ENCODE measurements at regions not wholly inside any gene's neighbourhood (a gene's known extent, or its start where the extent isn't known, plus 50 kb on each side); places are given as distances from the start of the nearest gene placed in this dataset.
A peak's percentile ranks its signal among the peaks of the same experiment; 100 is the strongest.

DNA sequence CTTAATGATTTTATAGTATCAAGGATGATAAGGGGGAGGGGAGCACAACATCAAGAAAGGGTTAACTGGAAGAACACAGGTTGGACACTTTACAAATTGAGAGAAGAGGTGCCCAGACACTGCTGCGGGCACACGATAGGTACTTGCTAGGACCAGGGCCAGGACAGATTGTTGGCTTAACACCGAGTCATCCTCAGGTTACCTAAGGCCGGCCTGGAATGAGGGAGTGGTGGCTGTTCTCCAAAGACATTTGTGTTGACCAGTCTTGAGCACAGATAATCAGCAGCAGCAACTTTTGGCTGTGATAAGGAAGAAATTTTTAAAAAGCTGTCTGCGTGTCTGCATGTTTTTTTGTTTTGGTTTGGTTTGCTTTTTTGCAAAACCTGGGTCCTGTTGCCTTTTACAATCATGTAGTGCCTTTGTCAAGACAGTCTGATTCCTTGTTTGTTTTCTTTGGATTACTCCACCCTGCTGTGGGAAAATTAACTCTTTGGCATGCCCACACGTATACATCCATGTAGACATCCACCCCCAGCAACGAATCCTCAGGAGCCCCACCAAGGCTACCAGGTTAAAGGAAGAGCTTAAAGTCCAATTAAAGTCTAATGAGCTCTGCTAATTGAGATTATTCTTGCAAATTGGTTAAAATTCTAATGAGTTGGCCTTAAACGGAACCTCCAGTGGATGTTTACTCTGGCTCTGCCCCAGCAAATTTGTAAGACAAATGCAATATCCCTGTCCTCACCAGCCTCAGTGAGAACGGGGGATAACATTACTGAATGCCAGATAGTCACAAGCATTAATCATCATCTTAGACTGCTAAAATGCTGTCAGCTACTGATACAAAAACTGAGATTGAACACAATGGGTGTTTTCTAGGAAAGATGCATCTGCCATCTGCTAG, 382.3 kb downstream of the ACTL7B start (continued):
- TF ChIP-seq, protein P1, sequence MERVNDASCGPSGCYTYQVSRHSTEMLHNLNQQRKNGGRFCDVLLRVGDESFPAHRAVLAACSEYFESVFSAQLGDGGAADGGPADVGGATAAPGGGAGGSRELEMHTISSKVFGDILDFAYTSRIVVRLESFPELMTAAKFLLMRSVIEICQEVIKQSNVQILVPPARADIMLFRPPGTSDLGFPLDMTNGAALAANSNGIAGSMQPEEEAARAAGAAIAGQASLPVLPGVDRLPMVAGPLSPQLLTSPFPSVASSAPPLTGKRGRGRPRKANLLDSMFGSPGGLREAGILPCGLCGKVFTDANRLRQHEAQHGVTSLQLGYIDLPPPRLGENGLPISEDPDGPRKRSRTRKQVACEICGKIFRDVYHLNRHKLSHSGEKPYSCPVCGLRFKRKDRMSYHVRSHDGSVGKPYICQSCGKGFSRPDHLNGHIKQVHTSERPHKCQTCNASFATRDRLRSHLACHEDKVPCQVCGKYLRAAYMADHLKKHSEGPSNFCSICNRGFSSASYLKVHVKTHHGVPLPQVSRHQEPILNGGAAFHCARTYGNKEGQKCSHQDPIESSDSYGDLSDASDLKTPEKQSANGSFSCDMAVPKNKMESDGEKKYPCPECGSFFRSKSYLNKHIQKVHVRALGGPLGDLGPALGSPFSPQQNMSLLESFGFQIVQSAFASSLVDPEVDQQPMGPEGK (tag by site-specific recombination; IDR thresholded peaks at IDR 0.05), result peak; percentile 64
- TF ChIP-seq HOXC10 (CRISPR knock-in tag; IDR thresholded peaks at IDR 0.05), result no peak
- no peak for TF ChIP-seq ZNF677 (tag by site-specific recombination; IDR thresholded peaks at IDR 0.05)
- no peak for TF ChIP-seq ZNF350 (tag by site-specific recombination; IDR thresholded peaks at IDR 0.05)
- TF ChIP-seq ZNF600 (tag by site-specific recombination; IDR thresholded peaks at IDR 0.05), result no peak
- no peak for TF ChIP-seq ZNF416 (tag by site-specific recombination; IDR thresholded peaks at IDR 0.05)
- peak; percentile 50 for TF ChIP-seq KLF8 (tag by site-specific recombination; IDR thresholded peaks at IDR 0.05)
- no peak for TF ChIP-seq ZNF549 (tag by site-specific recombination; IDR thresholded peaks at IDR 0.05)
- no peak for TF ChIP-seq PRDM1 (tag by site-specific recombination; IDR thresholded peaks at IDR 0.05)
- TF ChIP-seq ZNF560 (tag by site-specific recombination; IDR thresholded peaks at IDR 0.05; ENCODE audit: borderline replicate concordance), result no peak
- TF ChIP-seq ZNF658 (tag by site-specific recombination; IDR thresholded peaks at IDR 0.05), result no peak
- TF ChIP-seq, protein P2, sequence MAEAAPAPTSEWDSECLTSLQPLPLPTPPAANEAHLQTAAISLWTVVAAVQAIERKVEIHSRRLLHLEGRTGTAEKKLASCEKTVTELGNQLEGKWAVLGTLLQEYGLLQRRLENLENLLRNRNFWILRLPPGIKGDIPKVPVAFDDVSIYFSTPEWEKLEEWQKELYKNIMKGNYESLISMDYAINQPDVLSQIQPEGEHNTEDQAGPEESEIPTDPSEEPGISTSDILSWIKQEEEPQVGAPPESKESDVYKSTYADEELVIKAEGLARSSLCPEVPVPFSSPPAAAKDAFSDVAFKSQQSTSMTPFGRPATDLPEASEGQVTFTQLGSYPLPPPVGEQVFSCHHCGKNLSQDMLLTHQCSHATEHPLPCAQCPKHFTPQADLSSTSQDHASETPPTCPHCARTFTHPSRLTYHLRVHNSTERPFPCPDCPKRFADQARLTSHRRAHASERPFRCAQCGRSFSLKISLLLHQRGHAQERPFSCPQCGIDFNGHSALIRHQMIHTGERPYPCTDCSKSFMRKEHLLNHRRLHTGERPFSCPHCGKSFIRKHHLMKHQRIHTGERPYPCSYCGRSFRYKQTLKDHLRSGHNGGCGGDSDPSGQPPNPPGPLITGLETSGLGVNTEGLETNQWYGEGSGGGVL (tag by site-specific recombination; IDR thresholded peaks at IDR 0.05), result peak; percentile 12; the same call in 1 of the 2 replicates
- peak; percentile 83 for TF ChIP-seq SP7 (tag by site-specific recombination; IDR thresholded peaks at IDR 0.05)
- TF ChIP-seq HOXD13 (CRISPR knock-in tag; IDR thresholded peaks at IDR 0.05; ENCODE audit: borderline replicate concordance), result no peak
- TF ChIP-seq ZSCAN30 (tag by site-specific recombination; IDR thresholded peaks at IDR 0.05), result no peak
- peak; percentile 17; the same call in 1 of the 2 replicates for TF ChIP-seq ZBTB8A (tag by site-specific recombination; IDR thresholded peaks at IDR 0.05)
- no peak; the same call in 1 of the 2 replicates for TF ChIP-seq ZSCAN23 (tag by site-specific recombination; IDR thresholded peaks at IDR 0.05)
- no peak for TF ChIP-seq ZNF138 (tag by site-specific recombination; IDR thresholded peaks at IDR 0.05; ENCODE audit: borderline replicate concordance)
- no peak for TF ChIP-seq ZNF433 (tag by site-specific recombination; IDR thresholded peaks at IDR 0.05; ENCODE audit: low read depth)
- TF ChIP-seq GLIS1 (tag by site-specific recombination; IDR thresholded peaks at IDR 0.05), result peak; percentile 98
- no peak for TF ChIP-seq ZNF214 (tag by site-specific recombination; IDR thresholded peaks at IDR 0.05; ENCODE audit: borderline replicate concordance)
- TF ChIP-seq ZNF140 (tag by site-specific recombination; IDR thresholded peaks at IDR 0.05), result no peak
- no peak for TF ChIP-seq HOXA7 (CRISPR knock-in tag; IDR thresholded peaks at IDR 0.05; ENCODE audit: borderline replicate concordance)
- TF ChIP-seq BCL11A (tag by site-specific recombination; IDR thresholded peaks at IDR 0.05; ENCODE audit: low read depth), result no peak
- TF ChIP-seq, protein P3, sequence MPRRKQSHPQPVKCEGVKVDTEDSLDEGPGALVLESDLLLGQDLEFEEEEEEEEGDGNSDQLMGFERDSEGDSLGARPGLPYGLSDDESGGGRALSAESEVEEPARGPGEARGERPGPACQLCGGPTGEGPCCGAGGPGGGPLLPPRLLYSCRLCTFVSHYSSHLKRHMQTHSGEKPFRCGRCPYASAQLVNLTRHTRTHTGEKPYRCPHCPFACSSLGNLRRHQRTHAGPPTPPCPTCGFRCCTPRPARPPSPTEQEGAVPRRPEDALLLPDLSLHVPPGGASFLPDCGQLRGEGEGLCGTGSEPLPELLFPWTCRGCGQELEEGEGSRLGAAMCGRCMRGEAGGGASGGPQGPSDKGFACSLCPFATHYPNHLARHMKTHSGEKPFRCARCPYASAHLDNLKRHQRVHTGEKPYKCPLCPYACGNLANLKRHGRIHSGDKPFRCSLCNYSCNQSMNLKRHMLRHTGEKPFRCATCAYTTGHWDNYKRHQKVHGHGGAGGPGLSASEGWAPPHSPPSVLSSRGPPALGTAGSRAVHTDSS (tag by site-specific recombination; IDR thresholded peaks at IDR 0.05), result no peak
- TF ChIP-seq SALL2 (tag by site-specific recombination; IDR thresholded peaks at IDR 0.05; ENCODE audit: borderline replicate concordance), result no peak
- TF ChIP-seq ZNF830 (tag by site-specific recombination; IDR thresholded peaks at IDR 0.05; ENCODE audit: low read depth), result no peak
- TF ChIP-seq, protein P4, sequence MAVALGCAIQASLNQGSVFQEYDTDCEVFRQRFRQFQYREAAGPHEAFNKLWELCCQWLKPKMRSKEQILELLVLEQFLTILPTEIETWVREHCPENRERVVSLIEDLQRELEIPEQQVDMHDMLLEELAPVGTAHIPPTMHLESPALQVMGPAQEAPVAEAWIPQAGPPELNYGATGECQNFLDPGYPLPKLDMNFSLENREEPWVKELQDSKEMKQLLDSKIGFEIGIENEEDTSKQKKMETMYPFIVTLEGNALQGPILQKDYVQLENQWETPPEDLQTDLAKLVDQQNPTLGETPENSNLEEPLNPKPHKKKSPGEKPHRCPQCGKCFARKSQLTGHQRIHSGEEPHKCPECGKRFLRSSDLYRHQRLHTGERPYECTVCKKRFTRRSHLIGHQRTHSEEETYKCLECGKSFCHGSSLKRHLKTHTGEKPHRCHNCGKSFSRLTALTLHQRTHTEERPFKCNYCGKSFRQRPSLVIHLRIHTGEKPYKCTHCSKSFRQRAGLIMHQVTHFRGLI (tag by site-specific recombination; IDR thresholded peaks at IDR 0.05), result peak; percentile 62; the same call in 1 of the 2 replicates
- TF ChIP-seq ZNF777 (tag by site-specific recombination; IDR thresholded peaks at IDR 0.05; ENCODE audit: borderline replicate concordance), result no peak
- no peak for TF ChIP-seq ZNF791 (tag by site-specific recombination; IDR thresholded peaks at IDR 0.05)
- TF ChIP-seq, protein P5, sequence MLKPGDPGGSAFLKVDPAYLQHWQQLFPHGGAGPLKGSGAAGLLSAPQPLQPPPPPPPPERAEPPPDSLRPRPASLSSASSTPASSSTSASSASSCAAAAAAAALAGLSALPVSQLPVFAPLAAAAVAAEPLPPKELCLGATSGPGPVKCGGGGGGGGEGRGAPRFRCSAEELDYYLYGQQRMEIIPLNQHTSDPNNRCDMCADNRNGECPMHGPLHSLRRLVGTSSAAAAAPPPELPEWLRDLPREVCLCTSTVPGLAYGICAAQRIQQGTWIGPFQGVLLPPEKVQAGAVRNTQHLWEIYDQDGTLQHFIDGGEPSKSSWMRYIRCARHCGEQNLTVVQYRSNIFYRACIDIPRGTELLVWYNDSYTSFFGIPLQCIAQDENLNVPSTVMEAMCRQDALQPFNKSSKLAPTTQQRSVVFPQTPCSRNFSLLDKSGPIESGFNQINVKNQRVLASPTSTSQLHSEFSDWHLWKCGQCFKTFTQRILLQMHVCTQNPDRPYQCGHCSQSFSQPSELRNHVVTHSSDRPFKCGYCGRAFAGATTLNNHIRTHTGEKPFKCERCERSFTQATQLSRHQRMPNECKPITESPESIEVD (tag by site-specific recombination; IDR thresholded peaks at IDR 0.05), result peak; percentile 83
- no peak for TF ChIP-seq ZNF707 (tag by site-specific recombination; IDR thresholded peaks at IDR 0.05)
